Keratinocyte (primary cell): ENCODE measurements at regions not wholly inside any gene's neighbourhood (a gene's known extent, or its start where the extent isn't known, plus 50 kb on each side); places are given as distances from the start of the nearest gene placed in this dataset.

Source experiments
- DNase-seq: peaks from one replicate; pipeline ENCODE4 v3.0.0-alpha.2; 2011; ENCODE audit warnings: low read depth, missing footprints, low spot score
- FAIRE-seq: peaks from 2 replicates; lab custom pipeline; 2011; peaks lifted over from hg19 to GRCh38; lab: Jason Lieb, UNC
- H2AFZ ChIP-seq: 2 replicates; pipeline ENCODE4 v1.6.0; 2012; ENCODE audit warnings: low read length, control low read depth, inconsistent platforms; ENCODE audit not compliant: control insufficient read depth
- H3K27ac ChIP-seq: 2 replicates; pipeline ENCODE4 v1.5.1; 2011; ENCODE audit warnings: low read length; ENCODE audit not compliant: control insufficient read depth, insufficient read depth
- H3K27me3 ChIP-seq: 3 replicates; pipeline ENCODE4 v1.6.0; 2011; ENCODE audit warnings: low read length; ENCODE audit not compliant: control insufficient read depth, insufficient read depth; ENCODE audit errors: extremely low read depth
- H3K36me3 ChIP-seq, 2 experiments: 2 replicates in 1 of 2; 3 replicates in 1 of 2; pipeline ENCODE4 v1.5.1; 2011; ENCODE audit warnings: low read length in 2 of 2, mild to moderate bottlenecking in 1 of 2; ENCODE audit not compliant: control insufficient read depth in 2 of 2, insufficient read depth in 2 of 2; ENCODE audit errors: extremely low read depth in 1 of 2
- H3K4me1 ChIP-seq: 3 replicates; pipeline ENCODE4 v1.5.1; 2011; ENCODE audit warnings: low read length; ENCODE audit not compliant: control insufficient read depth, insufficient read depth; ENCODE audit errors: extremely low read depth
- H3K4me2 ChIP-seq: 3 replicates; pipeline ENCODE4 v1.6.0; 2011; ENCODE audit warnings: low read depth, low read length; ENCODE audit not compliant: control insufficient read depth, insufficient read depth; ENCODE audit errors: extremely low read depth
- H3K4me3 ChIP-seq, 3 experiments: fragments of 200-600 bp in 1 of 3; sonication (generic) in 1 of 3; 2 replicates in 2 of 3; 3 replicates in 1 of 3; pipeline ENCODE4 v1.5.1; 2011 to 2016; ENCODE audit warnings: low read length in 3 of 3, mild to moderate bottlenecking in 3 of 3, control low read depth in 2 of 3, inconsistent platforms in 1 of 3, low read depth in 1 of 3, mixed read lengths in 1 of 3, mixed run types in 1 of 3, moderate library complexity in 1 of 3; ENCODE audit not compliant: control insufficient read depth in 2 of 3, insufficient read depth in 2 of 3; ENCODE audit errors: extremely low read depth in 1 of 3
- H3K79me2 ChIP-seq: 2 replicates; pipeline ENCODE4 v1.6.0; 2012; ENCODE audit warnings: low read length; ENCODE audit not compliant: control insufficient read depth, insufficient read depth
- H3K9ac ChIP-seq: 3 replicates; pipeline ENCODE4 v1.6.0; 2011; ENCODE audit warnings: low read length; ENCODE audit not compliant: control insufficient read depth, insufficient read depth; ENCODE audit errors: extremely low read depth
- H3K9me1 ChIP-seq: 3 replicates; pipeline ENCODE4 v1.6.0; 2011; ENCODE audit warnings: low read length; ENCODE audit not compliant: control insufficient read depth, insufficient read depth; ENCODE audit errors: extremely low read depth
- H3K9me3 ChIP-seq: 2 replicates; pipeline ENCODE4 v1.5.1; 2012; ENCODE audit warnings: low read depth, low read length; ENCODE audit not compliant: control insufficient read depth
- H4K20me1 ChIP-seq: 3 replicates; pipeline ENCODE4 v1.6.0; 2011; ENCODE audit warnings: low read length; ENCODE audit not compliant: control insufficient read depth, insufficient read depth; ENCODE audit errors: extremely low read depth
- EZH2 ChIP-seq: IDR thresholded peaks from one replicate; pipeline ENCODE4 v1.6.1; 2012; ENCODE audit warnings: inconsistent platforms, mild to moderate bottlenecking, low read length, moderate library complexity
- dilution Hi-C: fragments of 300-500 bp; cut with MboI; formaldehyde crosslinking; loops from one replicate; pipeline ENCODE4 v1.7.0; 2020; ENCODE audit warnings: low sequenced_read_pairs; ENCODE audit not compliant: extremely low pct_ligation_motif_present
- TF ChIP-seq, protein P1 (sequence below), 3 experiments: IDR thresholded peaks in 1 of 3; conservative IDR thresholded peaks in 1 of 3; optimal IDR thresholded peaks in 1 of 3; 2 replicates in 2 of 3; 3 replicates in 1 of 3; pipeline versions ENCODE3 to v1.5.1; 2011; ENCODE audit warnings: low read length in 3 of 3, mild to moderate bottlenecking in 3 of 3, moderate library complexity in 2 of 3, control low read depth in 1 of 3, inconsistent platforms in 1 of 3; ENCODE audit not compliant: insufficient read depth in 2 of 3; ENCODE audit errors: extremely low read depth in 1 of 3

DNA sequence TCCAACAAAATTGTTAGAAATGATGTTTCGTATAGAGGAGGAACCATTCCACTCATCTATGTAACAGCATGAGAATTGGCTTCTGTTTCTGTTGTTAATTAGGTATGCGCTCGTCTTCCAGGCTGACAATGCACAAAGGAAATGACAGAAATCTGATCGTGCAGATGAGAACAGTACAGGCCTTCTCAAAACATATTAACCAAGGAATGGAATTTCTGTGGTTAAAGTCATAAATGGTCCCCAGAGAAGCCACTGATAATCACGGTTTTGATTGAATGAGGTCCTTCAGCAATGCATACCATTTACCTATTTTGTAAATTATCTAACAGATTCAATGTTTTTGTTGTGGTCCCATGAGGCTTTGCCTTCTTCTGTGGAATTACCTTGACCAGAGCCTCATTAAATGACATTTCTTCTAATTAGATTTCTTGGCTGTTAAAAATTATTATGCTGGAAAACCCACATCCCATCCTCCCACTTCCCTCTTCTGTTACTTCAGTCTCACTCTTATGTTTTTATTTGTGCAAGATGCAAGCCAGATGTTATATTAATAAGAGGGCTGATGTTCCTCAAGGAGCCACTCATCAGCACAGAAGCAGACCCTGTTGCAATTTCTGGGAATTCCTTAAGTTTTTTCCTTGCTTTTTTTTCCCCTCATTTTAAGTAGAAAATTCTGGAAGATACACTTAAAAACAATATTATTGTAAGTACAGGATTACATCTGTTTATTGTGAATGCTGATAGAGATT lies 395.8 kb downstream of the PID1 start:
- Histone ChIP-seq H3K79me2 (no peaks in the 10 kb centered on the region), H3K9ac (no peak overlapping the region), H3K4me2 (no peak overlapping the region), H3K9me3 (no peaks in the 10 kb centered on the region), H3K4me3 (no peak overlapping the region), H3K36me3 (no peaks in the 10 kb centered on the region), H4K20me1 (no peaks in the 10 kb centered on the region), H3K27ac (no peak overlapping the region), H3K4me1 (no peaks in the 10 kb centered on the region), H2AFZ (no peak overlapping the region), H3K27me3 (no peaks in the 10 kb centered on the region), H3K9me1 (no peaks in the 10 kb centered on the region)
- dilution Hi-C loops, result no loop called here
- FAIRE-seq (no peak), DNase-seq (no peak)
- TF ChIP-seq, protein P1, sequence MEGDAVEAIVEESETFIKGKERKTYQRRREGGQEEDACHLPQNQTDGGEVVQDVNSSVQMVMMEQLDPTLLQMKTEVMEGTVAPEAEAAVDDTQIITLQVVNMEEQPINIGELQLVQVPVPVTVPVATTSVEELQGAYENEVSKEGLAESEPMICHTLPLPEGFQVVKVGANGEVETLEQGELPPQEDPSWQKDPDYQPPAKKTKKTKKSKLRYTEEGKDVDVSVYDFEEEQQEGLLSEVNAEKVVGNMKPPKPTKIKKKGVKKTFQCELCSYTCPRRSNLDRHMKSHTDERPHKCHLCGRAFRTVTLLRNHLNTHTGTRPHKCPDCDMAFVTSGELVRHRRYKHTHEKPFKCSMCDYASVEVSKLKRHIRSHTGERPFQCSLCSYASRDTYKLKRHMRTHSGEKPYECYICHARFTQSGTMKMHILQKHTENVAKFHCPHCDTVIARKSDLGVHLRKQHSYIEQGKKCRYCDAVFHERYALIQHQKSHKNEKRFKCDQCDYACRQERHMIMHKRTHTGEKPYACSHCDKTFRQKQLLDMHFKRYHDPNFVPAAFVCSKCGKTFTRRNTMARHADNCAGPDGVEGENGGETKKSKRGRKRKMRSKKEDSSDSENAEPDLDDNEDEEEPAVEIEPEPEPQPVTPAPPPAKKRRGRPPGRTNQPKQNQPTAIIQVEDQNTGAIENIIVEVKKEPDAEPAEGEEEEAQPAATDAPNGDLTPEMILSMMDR (optimal IDR thresholded peaks at IDR 0.05 in 1 of 3, IDR thresholded peaks at IDR 0.05 in 1 of 3, conservative IDR thresholded peaks at IDR 0.05 in 1 of 3; ENCODE audit: extremely low read depth in 1 of 3, insufficient read depth in 2 of 3, low read length in 3 of 3), result no peak
- TF ChIP-seq EZH2, result no peak

- no peak overlapping the region for H2AFZ ChIP-seq
- H3K4me1 ChIP-seq, result no peaks in the 10 kb centered on the region
- dilution Hi-C loops, result no loop called here
- no peaks in the 10 kb centered on the region for H4K20me1 ChIP-seq
- H3K36me3 ChIP-seq, result no peaks in the 10 kb centered on the region
- DNase-seq (no peak), FAIRE-seq (no peak)
- H3K79me2 ChIP-seq, result no peaks in the 10 kb centered on the region
- H3K9me3 ChIP-seq, result no peaks in the 10 kb centered on the region
- H3K4me3 ChIP-seq, result no peak overlapping the region
- H3K9ac ChIP-seq, result no peak overlapping the region
- no peaks in the 10 kb centered on the region for H3K9me1 ChIP-seq
- TF ChIP-seq EZH2, result no peak
- TF ChIP-seq, protein P1 (optimal IDR thresholded peaks at IDR 0.05 in 1 of 3, IDR thresholded peaks at IDR 0.05 in 1 of 3, conservative IDR thresholded peaks at IDR 0.05 in 1 of 3; ENCODE audit: extremely low read depth in 1 of 3, insufficient read depth in 2 of 3, low read length in 3 of 3), result no peak
- no peaks in the 10 kb centered on the region for H3K27me3 ChIP-seq
- H3K27ac ChIP-seq, result no peak overlapping the region
- H3K4me2 ChIP-seq, result no peak overlapping the region
These were observed 400.1 kb downstream of the PID1 start for GRCh38 chr2:228871012-228871411.
